ENCODE measurements at regions not wholly inside any gene's neighbourhood (a gene's known extent, or its start where the extent isn't known, plus 50 kb on each side); places are given as distances from the start of the nearest gene placed in this dataset.
A peak's percentile ranks its signal among the peaks of the same experiment; 100 is the strongest.
"Not testable (repeated sequence)": the region's sequence is repeated elsewhere in the genome, so short reads cannot be mapped to it uniquely, and the experiment has no call there.

- H3K4me3 ChIP-seq = no peak overlapping the region
- no peaks in the 10 kb centered on the region for H3K27me3 ChIP-seq
- peaks cover 0 to 14% (median 11%) of the 10 kb centered on the region in 4 donors for H3K4me1 ChIP-seq
- no peaks in the 10 kb centered on the region for H3K9me3 ChIP-seq
- no peak for DNase-seq (ENCODE audit: extremely low spot score)
- H3K36me3 ChIP-seq = no peaks in the 10 kb centered on the region
- 41% methylated on average over 7 of the region's 7 CpGs for WGBS
- intact Hi-C loops (cut with DNase I) = no loop called here
- TF ChIP-seq POLR2AphosphoS5 (IDR thresholded peaks at IDR 0.05) (no peak), EP300 (IDR thresholded peaks at IDR 0.05) (no peak), POLR2A (IDR thresholded peaks at IDR 0.05; ENCODE audit: low read depth) (no peak), CTCF (IDR thresholded peaks at IDR 0.05) (peak in 2 of 3 experiments; percentile 9 to 39)
- H3K27ac ChIP-seq (replicated peaks in 1 of 4) = no peak overlapping the region
Measured at GRCh38 chr7:149669121-149669818, 104.1 kb downstream of the ZNF467 start.

GRCh38 chr7:149666360-149666945 is 106.9 kb downstream of the ZNF467 start:
- Histone ChIP-seq H3K27ac (replicated peaks in 1 of 4) (no peak overlapping the region), H3K27me3 (no peaks in the 10 kb centered on the region), H3K4me3 (no peak overlapping the region), H3K36me3 (no peaks in the 10 kb centered on the region), H3K9me3 (peaks cover 0 to 5% (median 2%) of the 10 kb centered on the region in 4 donors), H3K4me1 (peaks cover 0 to 14% (median 11%) of the 10 kb centered on the region in 4 donors)
- no peak for DNase-seq (ENCODE audit: extremely low spot score)
- TF ChIP-seq POLR2A (IDR thresholded peaks at IDR 0.05; ENCODE audit: low read depth) (no peak), POLR2AphosphoS5 (IDR thresholded peaks at IDR 0.05) (no peak), EP300 (IDR thresholded peaks at IDR 0.05) (no peak), CTCF (IDR thresholded peaks at IDR 0.05) (no peak)
- 40% methylated on average over 1 of the region's 1 CpG for WGBS
- intact Hi-C loops (cut with DNase I) = no loop called here

DNA sequence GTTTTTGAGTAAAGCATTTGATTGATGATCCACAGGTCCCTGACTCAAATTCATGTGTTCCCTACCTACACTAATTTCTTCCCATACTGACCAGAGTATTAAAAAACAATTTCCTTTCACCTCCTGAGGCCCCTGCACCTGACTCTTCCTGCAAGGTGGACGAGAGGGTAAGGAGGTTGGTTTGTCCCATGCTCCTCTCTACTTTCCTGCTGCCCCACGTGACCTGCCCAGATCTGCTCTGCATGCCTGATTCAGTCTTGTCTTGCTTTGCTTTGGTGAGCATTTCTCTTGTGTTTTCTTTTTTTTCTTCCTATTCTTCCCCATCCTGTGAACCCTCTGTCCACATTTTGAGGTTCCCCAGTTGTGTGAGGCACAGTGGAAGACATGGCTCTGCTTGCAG is 107.8 kb downstream of the ZNF467 start:
- H3K36me3 ChIP-seq; H3K27me3 ChIP-seq; H3K4me3 ChIP-seq; H3K9me3 ChIP-seq; H3K4me1 ChIP-seq; DNase-seq (ENCODE audit: extremely low spot score); intact Hi-C loops (cut with DNase I); H3K27ac ChIP-seq (replicated peaks in 1 of 4): not testable (repeated sequence)
- 70% methylated on average over 2 of the region's 2 CpGs for WGBS

DNA sequence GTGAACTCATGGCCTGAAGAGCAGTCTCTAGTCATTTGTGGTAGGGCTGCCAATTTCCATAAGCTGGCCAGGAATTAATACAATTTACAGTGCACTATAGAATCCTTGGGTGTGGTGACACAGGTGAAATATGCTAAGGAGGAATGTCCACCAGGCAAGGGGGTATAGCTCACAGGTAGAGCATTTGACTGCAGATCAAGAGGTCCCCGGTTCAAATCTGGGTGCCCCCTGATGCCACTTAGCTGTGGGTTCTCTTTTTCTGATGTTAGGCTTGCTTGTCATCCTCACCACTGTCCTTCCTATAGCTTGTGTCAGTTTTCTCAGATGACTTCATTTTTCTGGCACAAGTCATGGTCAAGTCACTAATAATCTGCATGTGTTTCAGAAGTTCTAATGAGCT is 108.7 kb downstream of the ZNF467 start:
- 86% methylated on average over 1 of the region's 1 CpG for WGBS
- intact Hi-C loops (cut with DNase I) = no loop called here
- no peak for TF ChIP-seq CTCF (IDR thresholded peaks at IDR 0.05)
- no peak for TF ChIP-seq EP300 (IDR thresholded peaks at IDR 0.05)
- no peak for TF ChIP-seq POLR2A (IDR thresholded peaks at IDR 0.05; ENCODE audit: low read depth)
- TF ChIP-seq POLR2AphosphoS5 (IDR thresholded peaks at IDR 0.05) = no peak

GRCh38 chr7:149664176-149664575 is 109.2 kb downstream of the ZNF467 start:
- H3K9me3 ChIP-seq = peaks cover 0 to 5% (median 2%) of the 10 kb centered on the region in 4 donors
- intact Hi-C loops (cut with DNase I) = no loop called here
- DNase-seq (ENCODE audit: extremely low spot score) = no peak
- no peaks in the 10 kb centered on the region for H3K27me3 ChIP-seq
- H3K27ac ChIP-seq (replicated peaks in 1 of 4) = no peak overlapping the region
- TF ChIP-seq EP300 (IDR thresholded peaks at IDR 0.05) = no peak
- TF ChIP-seq POLR2AphosphoS5 (IDR thresholded peaks at IDR 0.05) = no peak
- TF ChIP-seq CTCF (IDR thresholded peaks at IDR 0.05) = no peak
- TF ChIP-seq POLR2A (IDR thresholded peaks at IDR 0.05; ENCODE audit: low read depth) = no peak
- no peaks in the 10 kb centered on the region for H3K36me3 ChIP-seq
- WGBS = 71% methylated on average over 5 of the region's 5 CpGs
- H3K4me3 ChIP-seq = no peak overlapping the region
- no peaks in the 10 kb centered on the region for H3K4me1 ChIP-seq

More for the DNA sequence above, 108.7 kb downstream of the ZNF467 start:
- H3K27me3 ChIP-seq = no peaks in the 10 kb centered on the region
- no peak overlapping the region for H3K4me3 ChIP-seq
- peaks cover 0 to 5% (median 2%) of the 10 kb centered on the region in 4 donors for H3K9me3 ChIP-seq
- H3K36me3 ChIP-seq = no peaks in the 10 kb centered on the region
- DNase-seq (ENCODE audit: extremely low spot score) = no peak
- H3K27ac ChIP-seq (replicated peaks in 1 of 4) = no peak overlapping the region
- no peaks in the 10 kb centered on the region for H3K4me1 ChIP-seq
